ENCODE measurements at regions not wholly inside any gene's neighbourhood (a gene's known extent, or its start where the extent isn't known, plus 50 kb on each side); places are given as distances from the start of the nearest gene placed in this dataset.

DNA sequence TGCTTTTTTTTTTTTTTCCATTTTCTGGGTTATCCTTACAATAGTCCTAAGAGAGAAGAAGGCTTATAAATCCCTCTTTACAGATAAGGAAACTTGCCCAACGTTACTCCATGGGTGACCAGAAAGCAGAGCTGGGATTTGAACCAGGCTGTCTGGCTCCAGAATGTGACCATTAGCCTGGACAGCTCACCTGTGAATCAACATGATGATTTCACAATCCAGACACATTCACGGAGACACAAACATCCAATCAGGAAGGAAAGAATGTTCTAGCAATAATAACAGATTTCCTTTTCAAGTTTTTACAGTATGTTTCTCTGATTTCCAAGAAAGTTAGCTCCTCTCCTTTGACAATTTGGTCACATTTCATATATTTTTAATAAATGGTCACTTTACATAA is 118.3 kb downstream of the GALC start:
- CTCF ChIA-PET, result no interaction called here
- no TSS peak for BruUV-seq (replicated peaks)
- H3K79me2 ChIP-seq (ENCODE audit: low read depth), result no peaks in the 10 kb centered on the region
- no peak overlapping the region for H3K4me2 ChIP-seq
- no peaks in the 10 kb centered on the region for H3K4me1 ChIP-seq (replicated peaks; ENCODE audit: insufficient read depth)
- no peaks in the 10 kb centered on the region for H3F3A ChIP-seq (ENCODE audit: insufficient read depth, low read depth)
- DNase-seq, result no peak
- no peaks in the 10 kb centered on the region for H3K9me3 ChIP-seq (ENCODE audit: insufficient read depth, low read depth)
- H2AFZ ChIP-seq, result no peak overlapping the region
- no peak overlapping the region for H3K27ac ChIP-seq
- H3K4me3 ChIP-seq, result no peak overlapping the region
- no peak for TF ChIP-seq EZH2 (IDR thresholded peaks at IDR 0.05; ENCODE audit: low read depth)
- TF ChIP-seq, protein P1, sequence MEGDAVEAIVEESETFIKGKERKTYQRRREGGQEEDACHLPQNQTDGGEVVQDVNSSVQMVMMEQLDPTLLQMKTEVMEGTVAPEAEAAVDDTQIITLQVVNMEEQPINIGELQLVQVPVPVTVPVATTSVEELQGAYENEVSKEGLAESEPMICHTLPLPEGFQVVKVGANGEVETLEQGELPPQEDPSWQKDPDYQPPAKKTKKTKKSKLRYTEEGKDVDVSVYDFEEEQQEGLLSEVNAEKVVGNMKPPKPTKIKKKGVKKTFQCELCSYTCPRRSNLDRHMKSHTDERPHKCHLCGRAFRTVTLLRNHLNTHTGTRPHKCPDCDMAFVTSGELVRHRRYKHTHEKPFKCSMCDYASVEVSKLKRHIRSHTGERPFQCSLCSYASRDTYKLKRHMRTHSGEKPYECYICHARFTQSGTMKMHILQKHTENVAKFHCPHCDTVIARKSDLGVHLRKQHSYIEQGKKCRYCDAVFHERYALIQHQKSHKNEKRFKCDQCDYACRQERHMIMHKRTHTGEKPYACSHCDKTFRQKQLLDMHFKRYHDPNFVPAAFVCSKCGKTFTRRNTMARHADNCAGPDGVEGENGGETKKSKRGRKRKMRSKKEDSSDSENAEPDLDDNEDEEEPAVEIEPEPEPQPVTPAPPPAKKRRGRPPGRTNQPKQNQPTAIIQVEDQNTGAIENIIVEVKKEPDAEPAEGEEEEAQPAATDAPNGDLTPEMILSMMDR (conservative IDR thresholded peaks at IDR 0.05), result no peak
- H3K36me3 ChIP-seq (ENCODE audit: low read depth), result no peaks in the 10 kb centered on the region
- H3K9me2 ChIP-seq (ENCODE audit: insufficient read depth), result no peaks in the 10 kb centered on the region
- POLR2A ChIA-PET (ENCODE audit: unreplicated experiment), result no interaction called here
- H4K20me1 ChIP-seq (ENCODE audit: insufficient read depth), result no peaks in the 10 kb centered on the region
- intact Hi-C loops (cut with micrococcal nuclease; ENCODE audit: unreplicated experiment), result no loop called here
- no peaks in the 10 kb centered on the region for H3K27me3 ChIP-seq (ENCODE audit: insufficient read depth, low read depth)

DNA sequence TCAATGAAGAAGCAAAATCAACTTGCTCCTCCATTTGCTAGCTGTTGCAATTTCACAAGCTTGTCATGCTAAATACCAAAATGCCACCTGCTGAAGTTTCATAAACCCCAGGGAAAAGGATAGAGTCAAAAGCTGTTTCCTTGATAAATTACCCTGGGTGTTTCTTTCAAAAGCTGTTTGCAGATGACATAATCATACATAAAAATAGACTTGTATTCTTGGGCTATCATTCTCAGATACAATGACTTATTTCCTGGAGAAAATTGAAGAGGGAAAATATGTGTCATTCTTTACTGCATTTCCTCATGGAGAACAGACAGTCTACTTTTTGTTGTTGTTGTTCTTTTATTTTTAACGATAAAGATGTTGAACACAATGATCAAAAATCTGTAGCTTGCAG is 119.2 kb downstream of the GALC start:
- Histone ChIP-seq H3F3A (ENCODE audit: insufficient read depth, low read depth) (no peaks in the 10 kb centered on the region), H2AFZ (no peak overlapping the region), H3K27me3 (ENCODE audit: insufficient read depth, low read depth) (no peaks in the 10 kb centered on the region), H3K36me3 (ENCODE audit: low read depth) (no peaks in the 10 kb centered on the region), H3K4me1 (replicated peaks; ENCODE audit: insufficient read depth) (no peaks in the 10 kb centered on the region), H3K4me2 (no peak overlapping the region), H3K9me3 (ENCODE audit: insufficient read depth, low read depth) (no peaks in the 10 kb centered on the region), H4K20me1 (ENCODE audit: insufficient read depth) (no peaks in the 10 kb centered on the region), H3K79me2 (ENCODE audit: low read depth) (no peaks in the 10 kb centered on the region), H3K4me3 (no peak overlapping the region), H3K9me2 (ENCODE audit: insufficient read depth) (no peaks in the 10 kb centered on the region), H3K27ac (no peak overlapping the region)
- intact Hi-C loops (cut with micrococcal nuclease; ENCODE audit: unreplicated experiment), result no loop called here
- DNase-seq, result no peak
- TF ChIP-seq, protein P1 (conservative IDR thresholded peaks at IDR 0.05), result no peak
- TF ChIP-seq EZH2 (IDR thresholded peaks at IDR 0.05; ENCODE audit: low read depth), result no peak
- ChIA-PET POLR2A (ENCODE audit: unreplicated experiment) (no interaction called here), CTCF (no interaction called here)
- no TSS peak for BruUV-seq (replicated peaks)

DNA sequence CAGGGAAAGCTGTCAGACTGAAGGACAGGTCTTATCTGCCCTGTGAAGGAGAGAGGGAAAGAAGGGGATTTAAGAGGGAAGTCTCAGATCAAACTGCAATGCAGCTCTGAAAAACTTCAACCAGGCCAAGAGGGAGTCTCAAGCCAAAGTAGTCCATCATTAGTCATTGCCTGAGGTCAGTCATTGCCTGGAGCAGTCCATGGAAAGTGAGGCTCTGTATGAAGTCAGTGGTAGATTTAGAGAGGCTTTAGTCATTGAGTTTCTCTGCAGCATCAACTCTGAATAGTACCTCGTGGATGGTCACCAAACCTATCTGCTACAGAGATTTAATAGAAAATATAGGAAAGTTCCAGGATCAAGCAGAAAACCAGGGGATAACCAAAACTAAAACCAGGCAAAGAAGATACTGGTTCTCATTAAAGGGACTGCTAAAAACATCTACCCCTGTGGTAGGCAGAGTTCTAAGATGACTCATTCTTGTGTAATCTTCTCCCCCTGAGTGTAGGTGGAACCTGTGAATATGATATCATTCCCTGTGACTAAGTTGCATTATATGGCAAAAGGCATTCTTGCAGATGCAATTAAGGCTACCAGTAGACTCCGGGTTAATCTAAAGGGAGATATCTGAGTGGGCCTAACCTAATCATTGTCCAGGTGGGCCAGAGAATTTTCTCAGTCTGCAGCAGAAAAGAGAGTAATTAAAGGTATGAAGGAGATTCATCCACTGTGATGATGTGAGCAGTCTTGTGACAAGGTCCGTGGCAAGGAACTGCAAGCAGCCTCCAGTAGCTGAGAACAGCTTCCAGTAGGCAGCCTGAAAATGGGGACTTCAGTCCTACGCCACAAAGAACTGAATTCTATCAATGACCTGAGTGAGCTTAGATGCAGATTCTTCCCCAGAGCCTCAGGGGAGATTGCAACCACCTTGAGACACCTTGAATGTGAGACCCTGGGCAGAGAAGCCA is 123.1 kb downstream of the GALC start:
- H3K4me1 ChIP-seq (replicated peaks; ENCODE audit: insufficient read depth), result no peaks in the 10 kb centered on the region
- POLR2A ChIA-PET (ENCODE audit: unreplicated experiment), result no interaction called here
- H4K20me1 ChIP-seq (ENCODE audit: insufficient read depth), result no peaks in the 10 kb centered on the region
- CTCF ChIA-PET, result no interaction called here
- no peaks in the 10 kb centered on the region for H3K27me3 ChIP-seq (ENCODE audit: insufficient read depth, low read depth)
- intact Hi-C loops (cut with micrococcal nuclease; ENCODE audit: unreplicated experiment), result no loop called here
- no peak overlapping the region for H3K4me2 ChIP-seq
- H3K4me3 ChIP-seq, result no peak overlapping the region
- no TSS peak for BruUV-seq (replicated peaks)
- no peak for TF ChIP-seq EZH2 (IDR thresholded peaks at IDR 0.05; ENCODE audit: low read depth)
- TF ChIP-seq, protein P1 (conservative IDR thresholded peaks at IDR 0.05), result no peak
- H3K36me3 ChIP-seq (ENCODE audit: low read depth), result no peaks in the 10 kb centered on the region
- no peak for DNase-seq
- H3K79me2 ChIP-seq (ENCODE audit: low read depth), result no peaks in the 10 kb centered on the region
- no peaks in the 10 kb centered on the region for H3F3A ChIP-seq (ENCODE audit: insufficient read depth, low read depth)
- no peaks in the 10 kb centered on the region for H3K9me2 ChIP-seq (ENCODE audit: insufficient read depth)
- no peak overlapping the region for H3K27ac ChIP-seq
- H3K9me3 ChIP-seq (ENCODE audit: insufficient read depth, low read depth), result no peaks in the 10 kb centered on the region
- H2AFZ ChIP-seq, result no peak overlapping the region

Data from PC-9 (cell line).